GM21423 (cell line): ENCODE measurements at regions not wholly inside any gene's neighbourhood (a gene's known extent, or its start where the extent isn't known, plus 50 kb on each side); places are given as distances from the start of the nearest gene placed in this dataset.
"Not testable (repeated sequence)": the region's sequence is repeated elsewhere in the genome, so short reads cannot be mapped to it uniquely, and the experiment has no call there.

ENCODE experiments used
- ATAC-seq: cut with Tn5 transposase; IDR thresholded peaks from one replicate; pipeline ENCODE4 v1.9.1; 2021; ENCODE audit warnings: mild to moderate bottlenecking, moderate library complexity; ENCODE audit not compliant: unreplicated experiment

DNA sequence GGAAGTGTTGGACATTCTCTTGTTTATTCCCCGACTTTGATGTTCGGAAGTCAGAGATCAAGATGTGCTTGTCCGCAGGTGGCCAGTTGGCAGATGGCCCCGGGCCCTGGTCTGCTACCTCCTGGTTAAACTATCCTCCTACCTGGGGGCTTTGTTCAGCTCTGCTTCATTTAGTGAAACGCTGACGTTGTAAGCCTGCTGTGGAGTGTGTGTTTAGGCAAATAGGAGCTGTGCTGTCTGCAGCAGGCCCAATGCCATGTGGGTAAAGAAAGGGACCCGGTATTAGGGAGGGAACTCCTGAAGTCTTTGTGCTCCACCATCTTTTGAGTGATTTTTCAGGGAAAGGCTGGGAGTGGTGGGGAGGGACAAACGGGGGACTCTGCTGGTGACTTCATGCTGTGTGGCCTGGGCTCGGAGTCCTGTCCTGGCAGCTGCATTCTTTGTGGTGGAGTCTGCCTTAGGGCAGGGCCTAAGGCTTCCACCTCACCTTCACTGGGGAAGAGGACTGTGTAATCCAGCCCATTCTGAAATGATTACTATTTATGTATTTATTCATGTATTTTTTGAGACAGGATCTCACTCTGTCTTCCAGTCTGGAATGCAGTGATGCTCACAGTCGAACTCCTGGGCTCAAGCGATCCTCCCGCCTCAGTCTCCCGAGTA lies 171.1 kb upstream of the KLF6 start:
- ATAC-seq: no peak

DNA sequence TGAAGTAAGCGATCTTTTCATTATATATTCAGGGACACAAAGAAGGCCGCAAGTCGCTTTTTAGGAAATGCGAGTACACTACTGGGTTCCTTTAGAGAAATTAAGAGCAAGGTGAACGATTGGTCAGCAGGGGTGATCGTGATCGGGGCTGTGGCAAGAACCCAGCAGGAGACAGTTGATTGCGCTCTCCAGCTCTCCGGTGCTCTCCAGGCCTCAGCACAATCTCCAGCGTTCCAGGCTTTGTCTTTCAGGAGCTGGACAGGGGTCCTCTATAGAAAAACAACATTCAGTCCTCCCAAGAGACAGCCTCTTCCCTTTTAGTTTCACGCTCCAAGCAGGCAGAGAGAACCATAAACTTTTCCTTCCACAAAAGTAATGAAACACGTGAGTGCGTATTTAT lies 170.5 kb upstream of the KLF6 start:
- ATAC-seq: no peak

DNA sequence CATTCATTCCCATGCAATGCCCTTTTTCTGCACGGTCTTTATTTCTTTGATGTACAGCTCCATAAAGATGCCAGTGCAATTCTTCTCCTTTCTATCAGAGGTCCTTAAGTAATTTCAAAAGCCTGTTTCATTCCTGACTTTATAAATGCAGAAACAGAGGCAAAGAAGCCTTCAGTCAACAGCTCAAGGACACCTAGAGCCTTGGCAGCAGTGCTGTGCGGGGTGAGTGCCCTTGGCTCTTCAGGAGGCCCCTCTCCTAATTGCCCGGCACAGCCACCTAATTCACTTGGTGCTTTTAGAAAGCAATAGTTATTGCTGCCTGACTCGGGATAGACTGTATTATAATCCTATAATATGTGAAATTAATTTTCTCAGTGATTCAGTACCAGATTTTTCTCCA lies 169.6 kb upstream of the KLF6 start:
- ATAC-seq: no peak

DNA sequence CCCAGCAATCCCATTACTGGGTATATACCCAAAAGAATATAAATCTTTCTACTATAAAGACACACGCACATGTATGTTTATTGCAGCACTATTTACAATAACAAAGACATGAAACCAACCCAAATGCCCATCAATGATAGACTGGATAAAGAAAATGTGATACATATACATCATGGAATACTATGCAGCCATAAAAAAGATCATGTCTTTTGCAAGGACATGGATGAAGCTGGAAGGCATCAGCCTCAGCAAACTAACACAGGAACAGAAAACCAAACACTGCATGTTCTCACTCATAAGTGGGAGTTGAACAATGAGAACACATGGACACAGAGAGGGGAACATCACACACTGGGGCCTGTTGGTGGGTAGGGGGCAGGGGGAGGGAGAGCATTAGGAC lies 169.0 kb upstream of the KLF6 start:
- not testable (repeated sequence) for ATAC-seq

DNA sequence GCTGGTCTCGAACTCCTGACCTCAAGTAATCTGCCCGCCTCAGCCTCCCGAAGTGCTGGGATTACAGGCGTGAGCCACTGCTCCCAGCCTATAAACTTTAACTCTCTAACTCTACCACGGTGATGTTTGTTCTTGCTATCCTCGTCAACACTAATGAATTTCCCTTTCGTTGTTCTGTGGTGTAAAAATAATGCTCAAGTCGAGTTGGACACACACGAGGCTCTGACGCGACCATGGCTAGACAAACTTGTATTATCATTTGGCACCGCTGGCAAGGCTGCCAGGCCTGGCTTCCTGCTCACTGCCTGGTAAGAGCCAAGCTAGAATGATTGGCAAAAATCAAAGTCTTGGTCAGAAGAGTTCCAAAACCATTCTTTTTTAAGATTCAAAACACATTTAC lies 167.0 kb upstream of the KLF6 start:
- ATAC-seq: no peak

DNA sequence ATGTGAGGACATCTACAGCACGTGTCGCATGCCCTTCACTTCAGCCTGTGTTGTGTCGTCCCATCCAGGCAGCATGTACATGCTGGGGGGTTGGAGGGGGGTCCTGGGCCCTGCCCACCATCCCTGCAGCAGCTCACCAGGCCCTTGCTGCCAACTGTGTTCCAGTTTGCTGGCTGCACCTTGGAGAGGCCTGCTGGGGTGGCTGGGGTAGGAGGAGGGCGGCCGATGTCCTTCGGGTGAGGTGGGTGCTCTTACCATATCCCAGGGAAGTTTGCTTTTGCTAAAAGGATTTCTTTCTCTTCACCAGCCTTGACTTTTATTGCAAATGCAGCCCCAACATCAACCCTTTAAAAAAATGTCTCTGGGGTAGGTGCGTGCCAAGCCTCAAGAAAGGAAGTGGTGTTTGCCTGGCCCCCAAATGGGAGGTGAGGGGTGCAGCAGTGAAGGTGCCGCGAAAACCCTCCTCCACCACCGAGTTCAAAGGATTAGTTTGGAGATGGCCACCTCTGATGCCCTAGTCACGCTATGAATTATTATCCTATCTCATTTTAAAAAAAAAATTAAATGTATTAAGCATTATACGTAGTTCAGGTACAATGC lies 165.8 kb upstream of the KLF6 start:
- ATAC-seq: no peak

DNA sequence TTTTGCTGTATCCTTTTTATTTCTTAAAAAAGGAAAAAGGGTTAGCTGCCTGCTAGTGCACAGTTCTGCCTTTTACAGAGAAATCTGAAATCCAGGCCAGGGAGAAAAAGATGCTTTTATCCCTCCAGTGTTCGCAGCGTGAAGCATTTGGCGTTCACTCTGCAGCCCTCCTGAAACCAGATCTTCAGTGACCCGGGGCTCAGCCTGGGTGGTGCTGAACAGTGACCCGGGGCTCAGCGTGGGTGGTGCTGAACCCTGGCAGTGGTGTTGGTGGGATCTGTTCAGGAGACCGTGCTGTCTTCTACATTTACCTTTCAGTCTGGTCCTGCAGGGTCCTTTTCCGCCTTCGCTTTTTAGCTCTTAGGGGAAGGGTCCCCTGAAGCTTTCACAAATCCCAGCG lies 164.7 kb upstream of the KLF6 start:
- ATAC-seq: no peak

DNA sequence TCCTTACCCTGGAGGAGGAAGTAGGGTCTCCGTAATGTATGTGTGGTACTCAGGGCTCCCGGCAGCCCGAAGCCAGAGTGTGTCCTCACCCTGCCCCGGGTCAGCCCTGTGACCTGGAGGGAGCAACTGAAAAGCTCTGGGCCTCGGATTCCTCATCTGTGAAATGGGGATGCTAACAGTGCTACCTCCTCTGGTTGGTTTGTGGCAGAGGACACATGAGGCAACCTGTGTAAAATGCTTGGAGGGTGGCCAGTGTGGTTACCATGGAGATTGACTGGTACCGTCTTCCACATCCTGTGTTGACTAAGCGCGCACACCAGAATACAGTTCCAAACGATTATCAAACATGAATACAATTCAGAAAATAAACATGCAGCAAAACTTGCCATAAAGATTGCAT lies 163.8 kb upstream of the KLF6 start:
- no peak for ATAC-seq

DNA sequence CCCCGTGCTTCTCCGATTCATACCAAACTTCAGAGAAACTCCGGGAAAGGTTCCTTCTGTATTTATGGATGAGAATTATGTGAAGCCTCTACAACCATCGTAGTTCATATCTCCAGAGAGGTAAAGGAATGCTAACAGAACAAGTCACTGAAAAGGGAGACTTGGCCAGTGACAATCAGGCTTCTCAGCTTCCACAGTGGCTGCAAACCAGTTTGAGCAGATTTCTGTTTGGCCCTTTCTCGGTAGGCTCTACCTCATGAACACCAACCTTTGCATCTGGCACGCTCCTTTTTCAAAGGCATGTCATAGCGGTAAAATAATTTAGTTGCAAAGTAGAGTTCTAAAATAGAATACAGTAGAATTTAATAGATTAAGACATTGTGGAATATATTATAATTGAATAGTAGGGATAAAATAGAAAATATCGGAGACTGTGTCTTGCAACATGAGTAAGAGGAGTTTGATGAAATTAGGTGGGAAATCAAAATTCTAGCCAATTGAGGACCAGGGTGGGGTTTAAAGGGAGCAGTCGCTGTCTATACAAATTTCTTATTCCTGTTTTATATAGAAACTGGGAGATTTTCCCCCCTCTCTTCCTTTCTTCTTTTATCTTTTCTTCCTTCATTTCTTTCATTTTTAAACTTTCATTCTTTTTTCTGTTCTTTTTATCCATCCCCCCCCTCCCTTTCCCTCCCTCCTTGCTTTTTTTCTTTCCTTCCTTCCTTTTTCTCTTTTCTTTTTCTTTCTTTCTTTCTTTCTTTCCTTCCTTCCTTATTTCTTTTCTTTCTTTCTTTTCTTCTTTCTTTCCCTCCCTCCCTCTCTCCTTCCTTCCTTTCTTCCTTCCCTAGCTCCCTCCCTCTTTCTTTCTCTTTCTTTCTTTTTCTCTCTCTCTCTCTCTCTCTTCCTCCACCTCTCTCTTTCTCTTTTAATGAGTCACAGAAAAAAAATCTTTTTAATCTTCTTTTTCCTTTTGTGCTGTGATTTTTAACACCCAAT lies 161.5 kb upstream of the KLF6 start:
- ATAC-seq: no peak

DNA sequence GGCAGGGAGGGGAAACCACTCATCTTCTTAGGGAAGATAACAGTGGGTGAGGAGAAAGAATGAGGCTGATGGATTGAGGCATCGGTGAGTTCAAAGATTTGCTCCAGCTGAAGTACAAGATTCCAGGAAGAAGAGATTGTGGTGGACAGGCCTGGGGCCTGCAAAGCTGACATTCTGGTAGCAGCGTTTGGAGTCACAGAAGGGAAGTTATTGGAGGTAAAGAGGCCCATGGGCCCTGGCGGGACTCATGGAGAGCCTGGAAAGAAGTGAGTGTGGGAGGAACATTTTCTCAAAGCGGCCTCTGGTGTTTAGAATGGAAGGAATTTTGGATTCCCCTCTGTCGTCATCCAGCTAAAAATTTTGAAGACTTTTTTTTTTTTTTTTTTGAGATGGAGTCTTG lies 160.0 kb upstream of the KLF6 start:
- no peak for ATAC-seq

DNA sequence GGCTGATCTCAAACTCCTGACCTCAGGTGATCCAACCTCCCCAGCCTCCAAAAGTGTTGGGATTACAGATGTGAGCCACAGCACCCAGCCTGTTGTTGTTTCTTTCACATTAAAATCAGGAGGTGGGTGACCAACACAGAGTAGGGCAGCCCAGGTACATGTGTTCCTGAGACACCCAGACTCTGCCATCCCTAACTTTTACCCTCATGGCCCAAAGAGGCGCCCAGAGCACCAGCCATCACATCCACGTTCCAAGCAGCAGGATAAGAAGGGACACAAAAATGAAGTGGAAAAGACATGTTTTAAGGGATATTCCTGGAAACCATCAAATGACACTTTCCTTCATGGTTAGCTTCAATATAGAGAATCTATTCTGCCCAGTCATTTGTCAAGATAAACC lies 159.6 kb upstream of the KLF6 start:
- ATAC-seq: no peak

DNA sequence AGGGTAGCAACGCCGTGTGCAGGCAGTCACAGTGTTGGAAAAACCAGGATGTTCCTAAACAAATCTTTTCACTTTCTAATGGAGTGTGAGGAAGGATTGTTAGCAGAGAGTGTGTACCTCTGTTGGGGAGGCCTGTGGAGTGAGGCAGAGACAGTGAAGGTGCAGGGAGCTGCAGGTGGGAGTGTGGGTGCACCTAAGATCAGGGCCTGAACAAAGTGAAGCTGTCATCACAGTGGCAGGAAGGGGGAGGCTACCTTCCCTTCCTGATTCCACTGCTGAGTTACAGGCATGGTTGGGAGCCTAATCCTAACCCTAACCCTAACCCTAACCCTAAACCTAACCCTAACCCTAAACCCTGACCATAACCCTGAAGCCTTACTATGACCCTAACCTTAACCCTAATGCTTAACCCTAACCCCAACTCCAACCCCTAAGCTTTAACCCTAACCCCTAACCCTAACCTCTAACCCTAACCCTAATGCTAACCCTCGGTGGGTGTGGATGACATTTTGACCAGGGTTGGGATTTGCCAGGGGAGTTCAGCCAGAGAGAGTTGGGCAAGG lies 158.8 kb upstream of the KLF6 start:
- ATAC-seq: no peak

DNA sequence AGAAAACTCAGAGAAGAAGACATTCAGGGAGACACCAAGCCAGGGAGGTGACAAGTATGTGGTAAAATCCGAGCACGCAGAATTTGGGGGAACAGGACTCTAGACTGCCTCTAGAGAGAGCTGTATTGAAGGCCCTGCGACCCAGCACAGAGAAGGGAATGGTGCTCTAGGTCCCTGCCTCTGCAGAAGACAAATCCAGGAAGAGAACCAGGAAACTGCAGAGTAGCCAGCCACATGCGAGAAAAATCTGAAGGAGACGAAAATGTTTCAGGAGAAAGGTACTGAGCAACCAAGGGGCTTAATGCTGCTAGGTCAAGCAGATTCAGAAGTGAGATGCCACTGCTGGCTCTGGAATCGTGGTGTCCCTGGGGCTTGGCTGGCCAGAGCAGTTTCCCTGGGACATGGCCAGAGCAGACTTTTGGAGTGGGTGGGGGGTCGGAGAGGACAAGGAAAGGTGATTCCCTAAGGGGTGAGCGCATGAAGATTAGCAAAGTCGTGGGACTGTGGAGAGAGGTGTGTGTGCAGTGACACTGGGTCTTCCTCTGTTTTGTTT lies 158.0 kb upstream of the KLF6 start:
- ATAC-seq: no peak

DNA sequence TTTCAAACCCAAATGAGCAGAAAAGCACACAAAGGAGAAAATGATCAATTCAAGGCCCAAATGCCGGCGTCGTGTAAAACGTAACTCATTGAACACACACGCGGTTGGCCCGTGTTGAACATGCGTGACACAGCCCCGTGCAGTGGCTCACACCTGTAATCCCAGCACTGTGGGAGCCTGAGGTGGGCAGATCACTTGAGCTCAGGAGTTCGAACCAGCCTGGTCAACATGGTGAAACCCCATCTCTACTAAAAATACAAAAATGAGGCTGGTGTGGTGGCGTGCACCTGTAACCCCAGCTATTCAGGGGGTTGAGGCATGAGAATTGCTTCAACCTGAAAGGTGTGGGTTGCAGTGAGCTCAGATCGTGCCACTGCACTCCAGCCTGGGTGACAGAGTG lies 156.7 kb upstream of the KLF6 start:
- no peak for ATAC-seq

DNA sequence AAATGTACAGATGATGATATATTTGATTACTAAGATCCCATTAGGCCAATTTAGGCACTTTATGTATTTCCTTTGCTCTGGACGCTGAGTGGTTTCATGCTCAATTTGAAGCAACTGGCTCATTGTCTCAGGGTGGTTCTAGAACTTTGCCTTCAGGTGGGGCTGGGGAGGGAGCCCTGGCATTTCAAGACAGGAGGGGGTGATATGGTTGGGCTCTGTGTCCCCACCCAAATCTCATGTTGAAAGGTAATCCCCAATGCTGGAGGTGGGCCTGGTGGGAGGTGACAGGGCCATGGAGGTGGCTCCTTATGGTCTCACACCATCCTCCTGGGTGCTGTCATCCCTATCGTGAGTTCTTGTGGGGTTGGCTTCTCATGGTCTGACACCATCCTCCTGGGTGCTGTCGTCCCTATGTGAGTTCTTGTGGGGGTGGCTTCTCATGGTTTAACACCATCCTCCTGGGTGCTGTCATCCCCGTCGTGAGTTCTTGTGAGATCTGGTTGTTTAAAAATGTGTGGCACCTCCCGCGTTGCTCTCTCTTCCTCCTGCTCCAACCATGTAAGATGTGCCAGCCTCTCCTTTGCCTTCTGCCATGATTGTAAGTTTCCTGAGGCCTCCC lies 151.5 kb upstream of the KLF6 start:
- no peak for ATAC-seq

DNA sequence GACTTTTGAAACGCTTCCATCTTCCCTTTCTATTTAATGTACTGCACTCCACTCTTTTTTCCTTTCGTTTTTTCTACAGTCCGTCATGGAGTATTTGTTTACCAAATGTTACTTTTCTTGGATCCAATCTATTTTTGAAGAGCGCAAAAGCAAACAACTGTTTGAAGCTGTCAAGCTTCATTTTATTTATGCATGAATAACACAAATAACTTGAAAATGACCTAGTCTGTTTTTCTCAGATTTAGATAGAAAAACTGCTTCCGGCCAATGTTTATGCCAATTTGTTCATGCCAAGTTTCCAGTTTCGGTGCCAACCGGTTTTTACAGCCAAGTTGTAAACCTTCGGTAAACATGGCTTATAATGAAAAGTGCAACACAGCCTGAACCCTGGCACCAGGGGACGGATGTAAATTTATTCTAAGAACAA lies 150.9 kb upstream of the KLF6 start:
- ATAC-seq: no peak

DNA sequence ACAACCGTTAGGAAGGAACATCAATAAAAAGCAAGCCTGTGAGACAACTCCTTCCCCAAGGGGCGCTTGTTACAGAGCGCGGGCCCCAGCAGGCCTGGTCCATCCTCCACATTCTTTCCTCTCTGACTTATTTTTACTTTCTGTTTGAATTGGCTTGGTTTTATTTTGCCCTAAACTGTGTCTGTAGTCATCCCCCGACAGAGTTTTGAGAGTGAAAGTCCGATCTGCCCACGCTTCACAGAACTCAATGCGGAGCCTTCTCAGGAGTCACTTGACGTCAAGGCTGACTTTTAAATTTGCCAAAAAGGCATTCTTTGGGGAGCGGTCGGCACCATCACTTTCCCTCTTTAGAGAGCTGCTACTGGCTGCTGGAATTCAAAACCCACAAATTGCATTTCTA lies 150.1 kb upstream of the KLF6 start:
- peak; percentile 97 for ATAC-seq

DNA sequence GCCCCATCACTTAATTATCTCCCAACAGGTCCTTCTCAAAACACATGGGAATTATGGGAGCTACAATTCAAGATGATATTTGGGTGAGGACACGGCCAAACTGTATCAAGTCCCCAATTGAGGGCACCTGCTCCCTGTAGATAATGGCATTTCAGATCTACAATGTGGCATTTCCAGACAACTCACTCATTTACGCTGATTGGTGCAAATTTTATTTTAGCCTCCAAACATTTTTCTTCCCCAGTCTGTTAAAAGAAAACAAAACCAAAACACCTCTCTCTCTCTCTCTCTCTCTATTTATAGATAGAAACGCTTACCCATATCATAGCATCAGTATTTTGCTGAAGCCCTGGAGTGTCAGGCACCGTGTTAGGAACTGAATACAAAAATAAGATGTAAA lies 148.7 kb upstream of the KLF6 start:
- no peak for ATAC-seq

DNA sequence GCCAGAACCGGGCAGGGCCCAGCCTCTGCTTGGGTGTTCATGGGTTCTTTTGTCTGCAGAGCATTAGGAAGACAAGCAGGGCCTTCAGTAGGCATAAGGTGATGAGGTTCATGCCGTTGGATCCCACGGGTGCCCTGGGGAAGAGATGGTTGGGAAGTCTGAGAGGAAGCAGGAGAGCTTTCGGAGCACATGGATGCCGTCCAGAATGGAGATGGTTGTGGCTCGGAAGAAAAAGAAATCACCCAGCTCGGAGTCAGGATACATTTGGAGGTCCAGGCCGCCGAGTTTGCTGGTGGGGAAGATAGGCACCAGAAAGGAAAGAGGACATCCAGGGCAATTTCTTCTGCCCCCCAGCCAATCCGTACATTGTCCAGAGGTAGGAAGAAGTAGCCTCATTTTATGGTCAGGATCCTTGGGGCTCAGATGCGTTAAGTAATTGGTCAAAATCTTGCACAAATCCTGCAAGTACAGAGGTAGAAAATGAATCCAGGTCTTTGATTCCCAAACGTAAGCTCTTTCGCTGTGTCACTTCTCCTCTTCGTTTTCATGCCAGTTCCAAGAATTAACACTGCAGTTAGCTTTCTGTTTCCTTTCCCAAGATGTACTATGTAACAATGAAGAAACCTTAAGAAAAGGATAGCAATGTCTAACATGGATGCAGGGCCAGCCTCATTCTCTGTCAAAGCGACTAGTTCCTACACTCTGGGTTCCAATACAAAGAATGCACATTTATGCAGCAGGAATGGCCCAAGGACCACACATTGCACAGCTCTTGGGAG lies 147.8 kb upstream of the KLF6 start:
- no peak for ATAC-seq

DNA sequence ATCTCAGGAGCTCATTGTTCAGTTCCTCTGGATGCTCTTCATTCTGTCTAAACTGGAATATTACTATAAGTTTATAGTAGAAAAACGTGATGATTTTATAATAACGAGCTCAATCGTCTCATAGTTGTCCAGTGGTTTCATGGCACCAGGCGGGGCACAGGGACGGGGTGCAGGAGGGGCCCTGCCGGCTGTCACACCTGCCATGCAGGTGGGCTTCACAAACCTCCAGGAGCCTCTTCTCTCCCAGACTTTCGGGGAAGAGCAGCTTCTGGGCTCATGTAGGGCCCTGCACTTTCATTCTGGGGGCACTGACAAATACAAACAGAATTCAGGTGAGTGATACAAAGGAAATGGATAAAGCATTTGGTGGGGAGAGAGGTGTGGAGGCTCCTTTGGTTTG lies 146.9 kb upstream of the KLF6 start:
- ATAC-seq: no peak
